OCI-LY1 (cell line): ENCODE measurements at regions not wholly inside any gene's neighbourhood (a gene's known extent, or its start where the extent isn't known, plus 50 kb on each side); places are given as distances from the start of the nearest gene placed in this dataset.
"Not testable (repeated sequence)": the region's sequence is repeated elsewhere in the genome, so short reads cannot be mapped to it uniquely, and the experiment has no call there.

Source experiments
- CTCF ChIP-seq: fragments of 200-600 bp; sonication (generic), shearing (Covaris generic); IDR thresholded peaks from 2 replicates; pipeline ENCODE4 v1.5.1; 2017; ENCODE audit warnings: mild to moderate bottlenecking, antibody characterized with exemption, low read length, moderate library complexity, mixed read lengths
- EZH2 ChIP-seq: fragments of 200-600 bp; sonication (generic), shearing (Covaris generic); IDR thresholded peaks from 2 replicates; pipeline ENCODE4 v1.8.0; 2017; ENCODE audit warnings: borderline replicate concordance, mixed run types, mild to moderate bottlenecking, antibody characterized with exemption, low read length, moderate library complexity, mixed read lengths

- not testable (repeated sequence) for TF ChIP-seq CTCF, EZH2
These were observed 313.3 kb downstream of the BCL2L11 start for GRCh38 chr2:111433892-111434607.
